GM12891 (cell line): ENCODE measurements at regions not wholly inside any gene's neighbourhood (a gene's known extent, or its start where the extent isn't known, plus 50 kb on each side); places are given as distances from the start of the nearest gene placed in this dataset.

Experiments used
- POLR2A ChIP-seq: IDR thresholded peaks from 2 replicates; pipeline ENCODE4 v1.6.1; 2011; ENCODE audit warnings: low read depth, low read length, control low read depth
- POLR2AphosphoS5 ChIP-seq: IDR thresholded peaks from 2 replicates; pipeline ENCODE4 v1.6.1; 2011; ENCODE audit warnings: low read depth, low read length, control low read depth
- SPI1 ChIP-seq: IDR thresholded peaks from 2 replicates; pipeline ENCODE4 v1.6.1; 2011; ENCODE audit warnings: low read depth, low read length, control low read depth

DNA sequence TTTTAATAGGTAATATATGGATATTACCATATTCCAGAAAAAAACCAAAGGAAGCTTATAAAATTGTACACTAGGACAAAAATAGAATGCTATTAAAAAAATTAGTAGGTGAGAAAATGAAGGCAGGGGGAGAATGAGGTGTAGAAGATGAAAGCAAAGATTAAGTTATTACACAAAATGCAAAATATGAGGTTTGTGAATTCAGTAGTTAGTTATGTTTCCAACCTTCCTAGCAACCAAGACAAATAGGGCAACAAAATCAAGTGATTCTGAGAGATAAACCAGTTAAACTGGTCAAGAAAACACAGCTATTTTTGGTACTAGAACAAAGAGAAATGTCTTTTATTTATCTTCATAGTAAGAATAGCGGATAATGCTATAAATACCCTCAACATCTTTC, 300.0 kb upstream of the RASGEF1B start:
- TF ChIP-seq POLR2AphosphoS5 (no peak), POLR2A (no peak), SPI1 (no peak)
